Fibroblast of skin of left biceps (primary cell): ENCODE measurements at regions not wholly inside any gene's neighbourhood (a gene's known extent, or its start where the extent isn't known, plus 50 kb on each side); places are given as distances from the start of the nearest gene placed in this dataset.

Source experiments
- DNase-seq, 2 experiments: peaks; one replicate each; pipeline ENCODE4 v3.0.0-alpha.2; 2013; ENCODE audit warnings: low read depth in 2 of 2

- DNase-seq, result no peak
These were observed 102.8 kb upstream of the WNT4 start for GRCh38 chr1:22245726-22246125.

GRCh38 chr1:22246755-22247480, 104.0 kb upstream of the WNT4 start:
- DNase-seq, result no peak

GRCh38 chr1:22247527-22248245, 104.8 kb upstream of the WNT4 start:
- DNase-seq, result no peak

GRCh38 chr1:22248746-22249145, 105.8 kb upstream of the WNT4 start:
- no peak for DNase-seq

GRCh38 chr1:22249928-22250680, 107.2 kb upstream of the WNT4 start:
- no peak for DNase-seq

DNA sequence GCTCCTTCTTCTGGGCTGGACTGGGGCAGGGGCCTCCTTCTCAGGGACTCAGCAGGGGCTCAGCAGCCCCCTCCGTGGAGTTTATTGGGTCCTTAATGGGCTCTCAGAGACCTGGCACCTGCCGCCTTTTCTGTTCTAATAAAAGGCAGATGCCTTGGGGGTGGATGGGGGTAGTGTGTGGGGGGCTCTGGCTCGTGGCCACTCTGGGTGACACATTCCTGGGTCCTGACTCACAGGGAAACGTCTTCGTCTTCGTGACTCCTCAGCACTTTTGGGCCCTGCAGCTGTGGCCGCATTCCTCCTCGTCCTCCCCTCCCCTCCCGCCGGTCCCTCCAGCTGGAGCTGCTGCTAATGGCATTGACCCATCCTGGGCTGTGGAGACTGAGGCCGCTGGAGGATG, 107.8 kb upstream of the WNT4 start:
- peak; percentile 10 to 15 for DNase-seq

DNA sequence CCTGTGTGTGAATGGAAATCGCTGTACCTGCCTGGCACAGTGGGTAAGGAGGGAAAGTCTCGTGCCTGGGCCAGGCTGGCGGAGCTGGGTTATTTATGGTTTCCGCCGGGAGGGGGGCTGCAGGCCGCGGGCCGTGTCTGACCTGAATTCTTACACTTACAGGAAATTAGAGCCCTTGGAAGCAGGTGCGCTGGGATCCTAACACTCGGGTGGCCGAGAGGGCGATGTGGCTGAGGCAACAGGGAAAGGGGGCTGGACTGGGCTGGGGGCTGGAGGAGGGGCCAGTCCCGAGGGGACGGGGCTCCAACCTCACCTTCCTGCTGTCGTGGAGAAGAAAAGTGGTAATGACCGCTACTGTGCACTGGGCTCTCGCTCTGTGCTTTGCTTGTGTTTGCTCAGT, 109.4 kb upstream of the WNT4 start:
- DNase-seq, result no peak

GRCh38 chr1:22253012-22253790, 110.3 kb upstream of the WNT4 start:
- no peak for DNase-seq

DNA sequence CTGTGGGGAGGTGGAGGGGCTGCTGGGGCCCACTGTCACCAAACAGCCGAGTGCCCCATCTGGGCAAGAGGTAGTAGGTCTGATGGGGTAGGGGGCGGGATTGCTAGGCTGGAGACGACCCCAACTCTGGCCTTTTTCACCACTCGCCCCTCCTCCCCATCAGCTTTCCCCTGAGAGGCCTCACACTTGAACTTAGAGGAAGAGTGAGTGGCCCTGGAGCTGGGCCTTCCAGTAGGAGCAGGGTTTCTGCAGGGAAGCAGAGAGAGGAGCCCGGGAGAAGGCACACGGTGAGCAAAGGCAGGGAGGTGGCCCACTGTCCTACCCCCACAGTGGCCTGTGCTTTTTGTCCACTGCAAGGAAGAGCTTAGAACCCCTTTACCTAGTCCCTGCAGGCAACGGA, 111.9 kb upstream of the WNT4 start:
- DNase-seq, result no peak

- no peak for DNase-seq
These were observed 112.7 kb upstream of the WNT4 start for GRCh38 chr1:22255341-22256212.

DNA sequence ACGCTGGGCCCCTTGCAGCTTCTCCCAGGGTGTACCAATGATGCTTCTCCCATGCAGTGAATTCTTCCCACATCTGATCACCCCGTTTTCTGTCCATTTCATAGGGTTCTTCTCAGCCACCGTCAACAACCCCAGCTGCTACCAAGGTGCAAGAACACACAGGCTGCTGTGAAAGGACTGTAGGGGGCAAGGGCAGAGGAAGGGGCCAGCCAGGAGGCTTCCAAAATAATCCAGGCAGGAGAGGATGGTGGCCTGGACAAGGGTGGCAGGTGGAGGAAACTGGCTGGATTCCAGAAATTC, 113.3 kb upstream of the WNT4 start:
- no peak for DNase-seq

DNA sequence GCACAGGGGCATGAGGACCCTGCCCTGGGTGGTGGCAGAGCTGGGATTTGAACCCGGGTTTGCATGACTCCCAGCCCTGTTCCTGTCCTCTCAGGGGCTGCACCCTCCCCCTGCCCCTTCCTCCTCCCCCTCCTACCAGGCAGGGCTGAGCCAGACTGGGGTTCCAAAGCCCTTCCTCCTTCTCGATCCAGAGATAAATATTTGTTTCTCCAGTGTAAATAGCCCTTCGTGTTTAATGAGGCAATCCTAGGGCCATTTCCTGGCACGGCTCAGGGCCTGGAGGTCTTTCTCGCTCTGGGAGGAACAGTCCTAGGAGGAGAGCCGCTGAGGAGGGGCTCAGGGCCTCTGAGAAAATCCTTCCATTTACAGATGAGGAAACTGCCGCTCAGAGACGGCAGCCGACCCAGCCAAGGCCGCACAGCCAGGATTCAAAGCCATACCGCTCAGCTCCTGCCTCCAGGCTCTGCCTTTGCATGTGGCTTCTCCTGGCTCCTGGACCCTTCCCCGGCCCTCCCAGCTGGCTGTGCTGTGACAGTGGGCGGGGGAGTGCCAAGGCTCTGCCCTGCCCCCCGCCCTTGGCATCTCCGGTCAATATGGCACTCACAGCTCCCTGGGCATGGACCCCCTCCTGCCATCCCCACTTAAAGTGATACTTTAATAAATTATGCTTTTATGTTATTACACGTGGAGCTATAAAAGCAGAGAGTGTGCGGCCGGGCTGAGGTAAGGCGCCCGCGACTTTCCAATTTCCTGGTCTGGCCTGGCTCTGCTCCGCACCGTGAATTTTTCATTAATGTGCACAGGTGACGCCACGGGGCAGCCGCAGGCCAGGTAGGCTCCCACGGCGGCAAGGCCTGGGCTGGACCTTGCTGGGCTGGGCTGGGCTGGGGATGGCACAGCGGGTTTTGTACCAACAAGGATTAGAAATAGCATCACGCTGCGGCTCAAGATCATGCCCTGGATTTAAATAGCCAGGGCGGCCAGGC, 114.7 kb upstream of the WNT4 start:
- no peak for DNase-seq

GRCh38 chr1:22258698-22259097, 115.8 kb upstream of the WNT4 start:
- DNase-seq, result no peak

DNA sequence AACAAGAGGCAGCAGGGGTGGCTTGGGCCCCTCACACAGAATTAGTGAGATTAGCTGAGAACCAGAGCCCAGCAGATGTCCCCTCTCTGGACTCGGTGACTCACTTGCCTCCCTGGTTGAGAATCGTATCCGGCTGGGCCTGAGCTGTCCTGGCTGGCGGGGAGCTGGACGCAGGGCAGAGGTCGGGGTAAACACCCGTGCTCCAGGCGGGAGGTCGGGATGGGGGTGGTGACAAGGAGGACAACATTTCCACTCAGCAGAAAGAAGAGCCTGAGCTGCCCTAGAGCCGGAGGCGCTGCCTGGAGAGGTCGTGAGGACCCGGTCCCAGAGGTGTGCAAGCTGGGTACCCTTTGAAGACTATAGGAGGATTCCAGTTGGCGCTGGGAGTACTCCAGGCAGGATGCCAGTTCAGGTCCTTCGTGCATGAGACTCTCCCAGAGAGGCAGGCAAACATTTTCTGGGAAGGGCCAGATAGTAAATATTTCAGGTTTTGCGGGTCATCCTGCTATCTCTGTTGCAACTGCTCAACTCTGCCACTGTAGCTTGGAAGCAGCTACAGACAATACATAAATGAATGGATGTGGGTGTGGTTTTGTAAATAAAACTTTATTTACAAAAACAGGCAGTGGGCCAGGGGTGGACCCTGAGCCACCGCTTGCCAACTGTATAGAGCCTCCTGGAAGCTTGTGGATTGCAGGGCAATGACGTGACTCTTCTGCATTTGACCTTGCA, 116.8 kb upstream of the WNT4 start:
- DNase-seq, result no peak

DNA sequence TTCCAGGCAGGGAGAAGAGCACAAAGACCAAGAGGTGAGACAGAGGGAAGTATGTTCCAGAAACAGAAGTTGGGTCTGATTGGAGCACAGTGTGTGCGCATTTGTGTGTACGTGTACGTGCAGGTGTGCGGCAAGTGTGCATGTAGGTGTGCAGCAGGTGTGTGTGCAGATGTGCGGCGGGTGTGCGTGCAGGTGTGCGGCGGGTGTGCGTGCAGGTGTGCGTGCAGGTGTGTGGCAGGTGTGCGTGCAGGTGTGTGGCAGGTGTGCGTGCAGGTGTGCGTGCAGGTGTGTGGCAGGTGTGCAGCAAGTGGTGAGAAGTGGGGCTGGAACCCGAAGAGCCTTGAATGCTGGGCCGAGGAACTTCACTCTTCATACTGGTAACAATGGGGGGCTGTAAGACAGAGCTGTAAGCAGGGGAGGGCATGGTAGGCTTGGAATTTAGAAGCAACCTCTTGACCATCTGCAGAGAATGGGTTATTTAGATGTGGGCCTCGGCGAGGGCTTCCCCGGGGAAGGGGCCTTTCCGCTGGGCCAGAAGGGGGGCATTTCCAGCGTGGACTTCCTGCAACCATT, 118.0 kb upstream of the WNT4 start:
- no peak for DNase-seq

- DNase-seq, result no peak
These were observed 118.7 kb upstream of the WNT4 start for GRCh38 chr1:22261580-22261979.

- DNase-seq, result no peak
These were observed 119.7 kb upstream of the WNT4 start for GRCh38 chr1:22262583-22262982.

- DNase-seq, result no peak
These were observed 120.5 kb upstream of the WNT4 start for GRCh38 chr1:22263359-22263758.
